ENCODE measurements at regions not wholly inside any gene's neighbourhood (a gene's known extent, or its start where the extent isn't known, plus 50 kb on each side); places are given as distances from the start of the nearest gene placed in this dataset.
"Not testable (repeated sequence)": the region's sequence is repeated elsewhere in the genome, so short reads cannot be mapped to it uniquely, and the experiment has no call there.

- DNase-seq: no peak
Measured at GRCh38 chr13:34179481-34179880, 361.5 kb downstream of the RFC3 start.

GRCh38 chr13:34179927-34180326 is 362.0 kb downstream of the RFC3 start:
- no peak for DNase-seq

GRCh38 chr13:34181256-34181655 is 363.3 kb downstream of the RFC3 start:
- not testable (repeated sequence) for DNase-seq

GRCh38 chr13:34189946-34190345 is 372.0 kb downstream of the RFC3 start:
- DNase-seq: no peak

- DNase-seq: no peak
Measured at GRCh38 chr13:34201050-34201913, 383.3 kb downstream of the RFC3 start.

GRCh38 chr13:34207334-34207733 is 389.4 kb downstream of the RFC3 start:
- no peak for DNase-seq

GRCh38 chr13:34207872-34208271 is 389.9 kb downstream of the RFC3 start:
- no peak for DNase-seq

GRCh38 chr13:34208336-34208735 is 390.4 kb downstream of the RFC3 start:
- DNase-seq: no peak

- DNase-seq: no peak
Measured at GRCh38 chr13:34210341-34210740, 392.4 kb downstream of the RFC3 start.

GRCh38 chr13:34214686-34215085 is 396.7 kb downstream of the RFC3 start:
- DNase-seq: no peak

- DNase-seq: no peak
Measured at GRCh38 chr13:34216256-34216655, 398.3 kb downstream of the RFC3 start.

GRCh38 chr13:34217343-34218025 is 399.5 kb downstream of the RFC3 start:
- DNase-seq: no peak

GRCh38 chr13:34223984-34224383 is 406.0 kb downstream of the RFC3 start:
- no peak for DNase-seq

- DNase-seq: no peak
Measured at GRCh38 chr13:34224877-34225276, 406.9 kb downstream of the RFC3 start.

GRCh38 chr13:34230271-34230670 is 412.3 kb downstream of the RFC3 start:
- no peak for DNase-seq

- DNase-seq: no peak
Measured at GRCh38 chr13:34241332-34241731, 423.4 kb downstream of the RFC3 start.

GRCh38 chr13:34243403-34243802 is 425.5 kb downstream of the RFC3 start:
- no peak for DNase-seq

- DNase-seq: no peak
Measured at GRCh38 chr13:34246511-34246910, 428.6 kb downstream of the RFC3 start.

GRCh38 chr13:34247596-34247995 is 429.6 kb downstream of the RFC3 start:
- no peak for DNase-seq

GRCh38 chr13:34249546-34250039 is 431.6 kb downstream of the RFC3 start:
- no peak for DNase-seq

- DNase-seq: no peak
Measured at GRCh38 chr13:34250151-34250670, 432.3 kb downstream of the RFC3 start.

GRCh38 chr13:34254366-34254765 is 436.4 kb downstream of the RFC3 start:
- no peak for DNase-seq

GRCh38 chr13:34255711-34256110 is 437.8 kb downstream of the RFC3 start:
- DNase-seq: no peak

GRCh38 chr13:34256236-34256635 is 438.3 kb downstream of the RFC3 start:
- no peak for DNase-seq

All from activated CD8-positive, alpha-beta memory T cell treated with anti-CD3 and anti-CD28 coated beads for 24 hours (primary cell).